ENCODE measurements at regions not wholly inside any gene's neighbourhood (a gene's known extent, or its start where the extent isn't known, plus 50 kb on each side); places are given as distances from the start of the nearest gene placed in this dataset.

DNA sequence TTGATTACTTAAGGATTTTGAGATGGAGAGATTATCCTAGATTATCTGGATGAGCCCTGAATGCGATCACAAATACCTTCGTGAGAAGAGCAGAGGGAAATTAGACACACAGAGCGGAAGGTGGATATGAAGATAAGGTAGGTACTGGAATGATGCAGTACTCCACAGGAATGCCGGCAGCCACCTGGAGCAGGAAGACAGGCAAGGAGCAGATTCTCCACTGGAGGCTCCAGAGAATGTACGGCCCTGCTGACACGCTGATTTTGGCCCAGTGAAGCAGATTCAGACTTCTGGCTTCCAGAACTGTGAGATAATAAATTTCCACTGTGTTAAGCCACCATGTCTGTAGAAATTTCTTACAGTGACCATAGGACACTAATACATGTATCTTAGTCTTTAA, 79.4 kb upstream of the PITX2 start:
- DNase-seq (ENCODE audit: low read depth), result no peak
- TF ChIP-seq CTCF (conservative IDR thresholded peaks at IDR 0.05; ENCODE audit: control insufficient read depth, insufficient read depth, low read depth, low read length), result no peak

DNA sequence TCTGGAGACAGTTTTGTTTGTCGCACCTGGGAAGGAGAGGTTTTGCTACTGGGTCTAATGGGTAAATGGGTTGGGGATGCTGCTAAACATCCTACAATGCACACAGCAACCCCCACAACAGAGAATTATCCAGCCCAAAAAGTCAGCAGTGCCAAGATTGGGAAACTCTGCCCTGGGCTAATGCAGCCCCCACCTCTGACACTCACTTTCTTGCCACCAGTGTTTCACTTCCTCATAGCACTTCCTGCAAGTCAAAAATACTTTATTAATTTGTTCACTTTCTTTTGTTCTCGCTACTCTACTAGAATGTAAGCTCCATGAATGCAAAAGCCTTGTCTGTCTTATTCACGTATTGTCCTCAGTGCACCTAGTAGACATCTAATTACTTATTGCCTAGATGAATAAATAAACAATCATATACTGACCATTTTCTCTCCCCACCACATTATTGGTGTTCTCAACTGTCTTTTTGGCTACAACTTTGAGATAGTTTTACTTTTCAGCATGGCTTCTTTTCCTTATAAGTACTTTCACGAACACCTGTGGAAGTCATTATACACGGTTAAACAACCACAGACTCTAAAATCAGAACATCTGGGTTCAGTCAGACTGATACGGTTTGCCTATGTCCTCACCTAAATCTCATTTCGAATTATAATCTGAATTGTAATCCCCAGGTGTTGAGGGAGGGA, 82.0 kb upstream of the PITX2 start:
- H3K4me3 ChIP-seq (ENCODE audit: control insufficient read depth, low read depth, low read length), result no peak overlapping the region
- DNase-seq (ENCODE audit: low read depth), result no peak
- no peak for TF ChIP-seq CTCF (conservative IDR thresholded peaks at IDR 0.05; ENCODE audit: control insufficient read depth, insufficient read depth, low read depth, low read length)

More for the DNA sequence above, 79.4 kb upstream of the PITX2 start:
- no peak overlapping the region for H3K4me3 ChIP-seq (ENCODE audit: control insufficient read depth, low read depth, low read length)

DNA sequence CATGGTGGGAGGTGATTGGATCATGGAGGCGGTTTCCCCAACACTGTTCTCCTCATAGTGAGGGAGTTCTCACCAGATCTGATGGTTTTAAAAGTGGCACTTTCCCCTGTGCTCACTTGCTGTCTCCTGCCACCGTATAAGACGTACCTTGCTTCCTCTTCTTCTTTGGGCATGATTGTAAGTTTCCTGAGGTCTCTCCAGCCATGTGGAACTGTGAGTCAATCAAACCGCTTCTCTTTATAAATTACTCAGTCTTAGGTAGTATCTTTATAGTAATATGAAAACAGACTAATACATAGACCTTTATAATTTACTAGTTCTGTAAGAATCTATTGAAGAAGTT, 82.5 kb upstream of the PITX2 start:
- no peak for DNase-seq (ENCODE audit: low read depth)
- no peak for TF ChIP-seq CTCF (conservative IDR thresholded peaks at IDR 0.05; ENCODE audit: control insufficient read depth, insufficient read depth, low read depth, low read length)
- H3K4me3 ChIP-seq (ENCODE audit: control insufficient read depth, low read depth, low read length), result no peak overlapping the region

DNA sequence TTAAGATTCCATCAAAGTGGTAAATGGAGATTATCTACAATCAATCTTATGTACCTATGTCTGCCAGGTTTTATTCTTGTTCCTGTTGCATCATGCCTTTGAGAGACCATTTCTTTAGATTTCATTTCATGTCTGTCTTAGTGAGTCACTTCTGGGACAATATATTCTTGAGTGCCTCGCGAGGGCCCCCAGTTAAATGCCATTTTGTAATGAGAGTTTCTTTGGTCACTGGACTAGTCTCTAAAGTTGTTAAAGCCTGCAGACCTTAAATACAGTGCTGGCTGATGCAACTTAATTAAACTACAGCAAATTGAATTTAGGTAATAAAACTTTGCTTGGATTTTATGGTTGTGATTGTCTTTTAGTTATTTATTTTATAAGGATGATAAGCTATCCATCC, 87.2 kb upstream of the PITX2 start:
- no peak for DNase-seq (ENCODE audit: low read depth)
- no peak overlapping the region for H3K4me3 ChIP-seq (ENCODE audit: control insufficient read depth, low read depth, low read length)
- TF ChIP-seq CTCF (conservative IDR thresholded peaks at IDR 0.05; ENCODE audit: control insufficient read depth, insufficient read depth, low read depth, low read length), result no peak

DNA sequence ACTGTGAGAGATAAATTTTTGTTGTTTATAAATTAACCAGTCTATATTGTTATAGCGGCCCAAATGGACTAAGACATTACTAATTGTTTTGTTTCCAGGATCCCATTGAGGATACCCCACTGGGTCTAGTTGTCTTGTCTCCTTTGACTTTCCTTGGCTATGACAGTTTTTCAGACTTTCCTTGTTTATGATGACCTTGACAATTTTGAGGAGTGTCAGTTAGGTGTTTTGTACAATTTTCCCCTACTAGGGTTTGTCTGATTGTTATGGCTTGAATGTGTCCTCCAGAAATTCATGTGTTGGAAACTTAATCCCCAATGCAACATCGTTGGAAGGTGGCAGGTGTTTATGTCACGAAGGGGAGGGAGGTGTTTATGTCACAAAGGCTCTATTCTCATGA, 89.6 kb upstream of the PITX2 start:
- DNase-seq (ENCODE audit: low read depth), result no peak
- no peak overlapping the region for H3K4me3 ChIP-seq (ENCODE audit: control insufficient read depth, low read depth, low read length)
- TF ChIP-seq CTCF (conservative IDR thresholded peaks at IDR 0.05; ENCODE audit: control insufficient read depth, insufficient read depth, low read depth, low read length), result no peak

- no peak overlapping the region for H3K4me3 ChIP-seq (ENCODE audit: control insufficient read depth, low read depth, low read length)
- no peak for TF ChIP-seq CTCF (conservative IDR thresholded peaks at IDR 0.05; ENCODE audit: control insufficient read depth, insufficient read depth, low read depth, low read length)
- DNase-seq (ENCODE audit: low read depth), result no peak
Observed at GRCh38 chr4:110730318-110730717, 107.4 kb upstream of the PITX2 start.

DNA sequence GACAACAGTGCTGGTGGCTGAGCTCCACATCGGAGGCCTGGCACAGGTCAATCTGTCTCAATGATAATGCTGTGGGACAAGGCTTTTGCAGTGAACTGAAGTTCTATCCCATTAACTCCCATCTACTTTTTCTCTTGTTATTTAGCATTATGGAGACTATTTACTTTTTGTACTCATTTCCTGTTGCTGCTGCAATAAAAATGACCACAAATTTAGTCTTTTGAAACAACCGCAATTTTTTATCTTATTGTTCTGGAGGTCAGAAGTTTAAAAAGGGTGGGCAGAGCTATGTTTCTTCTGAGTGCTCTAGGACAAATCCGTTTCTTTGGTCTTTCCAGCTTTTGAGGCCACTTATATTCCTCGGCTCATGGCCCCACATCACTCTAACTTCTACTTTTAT, 111.0 kb upstream of the PITX2 start:
- H3K4me3 ChIP-seq (ENCODE audit: control insufficient read depth, low read depth, low read length), result no peak overlapping the region
- no peak for TF ChIP-seq CTCF (conservative IDR thresholded peaks at IDR 0.05; ENCODE audit: control insufficient read depth, insufficient read depth, low read depth, low read length)
- no peak for DNase-seq (ENCODE audit: low read depth)

Data from fibroblast of mammary gland (primary cell).